BLaER1 (cell line): ENCODE measurements at regions not wholly inside any gene's neighbourhood (a gene's known extent, or its start where the extent isn't known, plus 50 kb on each side); places are given as distances from the start of the nearest gene placed in this dataset.
"Not testable (repeated sequence)": the region's sequence is repeated elsewhere in the genome, so short reads cannot be mapped to it uniquely, and the experiment has no call there.

ENCODE experiments used
- H3K27ac ChIP-seq: shearing (Covaris generic); formaldehyde crosslinking; 2 replicates; pipeline ENCODE4 v1.8.1; 2022
- H3K27me3 ChIP-seq: shearing (Covaris generic); formaldehyde crosslinking; 2 replicates; pipeline ENCODE4 v1.8.1; 2022
- H3K36me3 ChIP-seq: shearing (Covaris generic); formaldehyde crosslinking; 2 replicates; pipeline ENCODE4 v1.8.1; 2022
- H3K4me1 ChIP-seq: shearing (Covaris generic); formaldehyde crosslinking; 2 replicates; pipeline ENCODE4 v1.8.1; 2022
- H3K4me2 ChIP-seq: shearing (Covaris generic); formaldehyde crosslinking; 2 replicates; pipeline ENCODE4 v1.8.1; 2022
- H3K4me3 ChIP-seq: shearing (Covaris generic); formaldehyde crosslinking; 2 replicates; pipeline ENCODE4 v1.8.1; 2022
- H3K9ac ChIP-seq: shearing (Covaris generic); formaldehyde crosslinking; 2 replicates; pipeline ENCODE4 v1.8.1; 2022
- H3K9me3 ChIP-seq: shearing (Covaris generic); formaldehyde crosslinking; 2 replicates; pipeline ENCODE4 v1.8.1; 2022
- H4K20me1 ChIP-seq: shearing (Covaris generic); formaldehyde crosslinking; 2 replicates; pipeline ENCODE4 v1.8.1; 2022
- Cebpa-rat ChIP-seq: shearing (Covaris generic); IDR thresholded peaks from 2 replicates; pipeline ENCODE4 v1.8.1; 2022

GRCh38 chr14:92223025-92223424 is 99.9 kb upstream of the SLC24A4 start:
- no peak overlapping the region for H3K27ac ChIP-seq
- H3K9ac ChIP-seq: no peak overlapping the region
- no peak for TF ChIP-seq Cebpa-rat

DNA sequence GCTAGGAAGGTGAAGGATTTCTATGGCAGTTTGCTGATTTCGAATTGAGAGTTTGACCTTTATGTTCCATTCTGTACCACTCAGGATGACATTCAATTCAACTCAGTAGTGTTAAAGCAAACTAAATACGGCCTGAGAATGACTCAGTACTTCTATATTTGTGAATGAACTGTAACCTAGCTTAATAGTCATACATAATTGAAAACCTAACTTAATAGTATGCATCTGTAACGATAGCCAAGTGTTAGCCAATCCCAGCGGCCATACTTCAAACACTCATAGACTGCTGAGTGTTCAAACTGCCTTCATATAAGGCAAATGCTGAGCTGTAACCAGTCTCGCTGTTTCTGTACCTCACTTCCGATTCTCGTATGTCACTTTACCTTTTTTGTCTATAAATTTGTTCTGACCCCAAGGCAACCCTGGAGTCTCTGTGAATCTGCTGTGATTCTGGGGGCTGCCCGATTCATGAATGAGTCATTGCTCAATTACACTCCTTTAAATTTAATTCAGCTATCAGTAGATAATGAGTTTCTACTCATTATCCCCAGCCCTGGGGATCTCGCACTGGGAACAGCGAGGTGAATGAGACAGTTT is 98.5 kb upstream of the SLC24A4 start:
- no peaks in the 10 kb centered on the region for H3K9me3 ChIP-seq
- H3K9ac ChIP-seq: no peak overlapping the region
- no peak overlapping the region for H3K4me2 ChIP-seq
- no peak for TF ChIP-seq Cebpa-rat
- H3K27me3 ChIP-seq: no peaks in the 10 kb centered on the region
- H3K27ac ChIP-seq: no peak overlapping the region
- H3K4me3 ChIP-seq: no peak overlapping the region
- no peaks in the 10 kb centered on the region for H3K36me3 ChIP-seq
- H4K20me1 ChIP-seq: no peaks in the 10 kb centered on the region
- H3K4me1 ChIP-seq: no peaks in the 10 kb centered on the region

More at GRCh38 chr14:92223025-92223424, 99.9 kb upstream of the SLC24A4 start:
- Histone ChIP-seq H3K4me2 (no peak overlapping the region), H3K9me3 (no peaks in the 10 kb centered on the region), H3K4me1 (no peaks in the 10 kb centered on the region), H4K20me1 (no peaks in the 10 kb centered on the region), H3K36me3 (no peaks in the 10 kb centered on the region), H3K27me3 (no peaks in the 10 kb centered on the region), H3K4me3 (no peak overlapping the region)

DNA sequence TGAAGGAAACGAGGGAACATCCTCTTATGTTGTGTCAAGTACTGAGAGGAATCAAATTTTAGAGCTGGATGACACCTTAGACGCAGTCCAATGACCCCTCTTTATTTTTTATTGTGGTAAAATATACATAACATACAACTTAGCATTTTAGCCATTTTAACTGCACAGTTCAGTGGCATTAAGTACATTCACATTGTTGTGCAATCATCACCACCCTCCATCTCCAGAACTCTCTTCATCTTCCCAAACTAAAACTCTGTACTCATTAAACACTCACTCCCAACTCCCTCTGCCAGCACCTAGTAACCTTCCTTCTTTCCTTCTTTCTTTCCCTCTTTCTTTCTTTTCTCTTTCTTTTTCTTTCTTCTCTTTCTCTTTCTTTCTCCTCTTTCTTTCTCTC is 97.2 kb upstream of the SLC24A4 start:
- Histone ChIP-seq H3K36me3 (no peaks in the 10 kb centered on the region), H3K4me2 (no peak overlapping the region), H3K9ac (no peak overlapping the region), H3K27ac (no peak overlapping the region), H3K27me3 (no peaks in the 10 kb centered on the region), H3K4me1 (no peaks in the 10 kb centered on the region), H4K20me1 (no peaks in the 10 kb centered on the region), H3K9me3 (no peaks in the 10 kb centered on the region), H3K4me3 (no peak overlapping the region)
- no peak; the same call in 1 of the 2 replicates for TF ChIP-seq Cebpa-rat

DNA sequence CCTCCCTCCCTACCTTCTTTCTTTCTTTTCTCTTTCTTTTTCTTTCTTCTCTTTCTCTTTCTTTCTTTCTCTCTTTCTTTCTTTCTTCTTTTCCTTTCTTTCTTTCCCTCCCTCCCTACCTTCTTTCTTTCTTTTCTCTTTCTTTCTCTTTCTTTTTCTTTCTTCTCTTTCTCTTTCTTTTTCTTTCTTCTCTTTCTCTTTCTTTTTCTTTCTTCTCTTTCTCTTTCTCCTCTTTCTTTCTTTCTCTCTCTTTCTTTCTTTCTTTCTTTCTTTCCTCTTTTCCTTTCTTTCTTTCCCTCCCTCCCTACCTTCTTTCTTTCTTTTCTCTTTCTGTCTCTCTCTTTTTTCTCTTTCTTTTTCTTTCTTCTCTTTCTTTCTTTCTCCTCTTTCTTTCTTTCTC is 96.8 kb upstream of the SLC24A4 start:
- not testable (repeated sequence) for H3K27me3 ChIP-seq, H3K4me3 ChIP-seq, H3K4me1 ChIP-seq, H3K36me3 ChIP-seq, H4K20me1 ChIP-seq, H3K27ac ChIP-seq, H3K9ac ChIP-seq, H3K9me3 ChIP-seq, H3K4me2 ChIP-seq

DNA sequence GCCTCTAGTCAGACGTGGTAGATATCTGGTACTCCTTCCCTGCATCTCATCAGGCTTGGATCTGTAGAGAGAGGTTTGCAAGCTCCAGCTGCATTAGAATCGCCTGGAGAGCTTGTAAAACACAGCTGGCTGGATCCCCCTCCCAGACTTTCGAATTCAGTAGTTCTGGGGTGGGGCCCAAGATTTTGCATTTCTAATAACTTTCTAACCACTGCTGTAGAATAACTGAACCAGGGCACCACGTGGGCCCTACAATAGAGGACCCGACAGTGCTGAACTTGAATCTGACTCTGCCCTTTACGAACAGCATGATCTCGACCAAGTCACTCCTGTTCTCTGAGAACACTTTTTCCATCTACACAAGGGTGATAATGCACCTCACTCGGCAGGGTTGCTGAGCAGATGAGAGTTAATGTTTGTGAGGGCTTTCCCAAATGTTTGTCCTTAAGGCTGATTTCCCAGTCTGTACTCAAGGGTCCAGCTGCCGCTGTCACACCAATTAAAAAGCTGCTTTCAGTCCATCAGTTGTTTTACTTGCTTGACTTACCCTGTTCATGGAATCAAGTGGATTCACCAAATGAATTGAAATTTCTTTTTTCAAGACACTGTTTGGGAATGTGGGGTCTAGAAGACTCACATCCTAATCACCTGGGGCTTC is 86.6 kb upstream of the SLC24A4 start:
- no peak for TF ChIP-seq Cebpa-rat
- Histone ChIP-seq H3K27me3 (no peaks in the 10 kb centered on the region), H3K4me3 (no peak overlapping the region), H3K36me3 (no peaks in the 10 kb centered on the region), H3K9ac (no peak overlapping the region), H4K20me1 (no peaks in the 10 kb centered on the region), H3K4me1 (no peaks in the 10 kb centered on the region), H3K9me3 (peaks cover 32% of the 10 kb centered on the region), H3K4me2 (no peak overlapping the region), H3K27ac (no peak overlapping the region)

- H3K4me3 ChIP-seq: no peak overlapping the region
- no peaks in the 10 kb centered on the region for H3K27me3 ChIP-seq
- TF ChIP-seq Cebpa-rat: no peak
- no peak overlapping the region for H3K4me2 ChIP-seq
- H4K20me1 ChIP-seq: no peaks in the 10 kb centered on the region
- no peak overlapping the region for H3K27ac ChIP-seq
- H3K9ac ChIP-seq: no peak overlapping the region
- H3K9me3 ChIP-seq: peaks cover 55% of the 10 kb centered on the region
- 0 out of 2 replicates have a peak, but pooled peaks cover 6% of the 10 kb centered on the region for H3K4me1 ChIP-seq
- H3K36me3 ChIP-seq: no peaks in the 10 kb centered on the region
Measured at GRCh38 chr14:92240658-92241057, 82.3 kb upstream of the SLC24A4 start.

GRCh38 chr14:92241966-92242595 is 80.9 kb upstream of the SLC24A4 start:
- peaks cover 70% of the 10 kb centered on the region for H3K9me3 ChIP-seq
- H3K27me3 ChIP-seq: no peaks in the 10 kb centered on the region
- no peaks in the 10 kb centered on the region for H3K36me3 ChIP-seq
- 0 out of 2 replicates have a peak, but pooled peaks cover 6% of the 10 kb centered on the region for H3K4me1 ChIP-seq
- no peaks in the 10 kb centered on the region for H4K20me1 ChIP-seq
- no peak overlapping the region for H3K4me2 ChIP-seq
- H3K9ac ChIP-seq: no peak overlapping the region
- TF ChIP-seq Cebpa-rat: no peak
- H3K4me3 ChIP-seq: no peak overlapping the region
- no peak overlapping the region for H3K27ac ChIP-seq

GRCh38 chr14:92244805-92245204 is 78.2 kb upstream of the SLC24A4 start:
- Histone ChIP-seq H3K4me2 (no peak overlapping the region), H3K4me1 (0 out of 2 replicates have a peak, but pooled peaks cover 6% of the 10 kb centered on the region), H4K20me1 (no peaks in the 10 kb centered on the region), H3K9ac (no peak overlapping the region), H3K4me3 (no peak overlapping the region), H3K27ac (no peak overlapping the region), H3K36me3 (no peaks in the 10 kb centered on the region), H3K9me3 (peaks cover 71% of the 10 kb centered on the region), H3K27me3 (no peaks in the 10 kb centered on the region)
- no peak for TF ChIP-seq Cebpa-rat

- TF ChIP-seq Cebpa-rat: no peak
Measured at GRCh38 chr14:92247341-92247740, 75.6 kb upstream of the SLC24A4 start.

GRCh38 chr14:92247947-92248346 is 75.0 kb upstream of the SLC24A4 start:
- Histone ChIP-seq H3K27ac (no peak overlapping the region), H3K27me3 (no peaks in the 10 kb centered on the region), H3K9ac (no peak overlapping the region), H3K4me3 (no peak overlapping the region), H4K20me1 (no peaks in the 10 kb centered on the region), H3K4me2 (no peak overlapping the region), H3K36me3 (no peaks in the 10 kb centered on the region), H3K4me1 (no peaks in the 10 kb centered on the region), H3K9me3 (peaks cover 44% of the 10 kb centered on the region)
- no peak for TF ChIP-seq Cebpa-rat

More at GRCh38 chr14:92247341-92247740, 75.6 kb upstream of the SLC24A4 start:
- Histone ChIP-seq H3K9ac (no peak overlapping the region), H3K36me3 (no peaks in the 10 kb centered on the region), H3K27me3 (no peaks in the 10 kb centered on the region), H4K20me1 (no peaks in the 10 kb centered on the region), H3K4me1 (no peaks in the 10 kb centered on the region), H3K4me2 (no peak overlapping the region), H3K4me3 (no peak overlapping the region), H3K9me3 (peaks cover 47% of the 10 kb centered on the region), H3K27ac (no peak overlapping the region)
